ENCODE measurements at regions not wholly inside any gene's neighbourhood (a gene's known extent, or its start where the extent isn't known, plus 50 kb on each side); places are given as distances from the start of the nearest gene placed in this dataset.
"Not testable (repeated sequence)": the region's sequence is repeated elsewhere in the genome, so short reads cannot be mapped to it uniquely, and the experiment has no call there.

DNA sequence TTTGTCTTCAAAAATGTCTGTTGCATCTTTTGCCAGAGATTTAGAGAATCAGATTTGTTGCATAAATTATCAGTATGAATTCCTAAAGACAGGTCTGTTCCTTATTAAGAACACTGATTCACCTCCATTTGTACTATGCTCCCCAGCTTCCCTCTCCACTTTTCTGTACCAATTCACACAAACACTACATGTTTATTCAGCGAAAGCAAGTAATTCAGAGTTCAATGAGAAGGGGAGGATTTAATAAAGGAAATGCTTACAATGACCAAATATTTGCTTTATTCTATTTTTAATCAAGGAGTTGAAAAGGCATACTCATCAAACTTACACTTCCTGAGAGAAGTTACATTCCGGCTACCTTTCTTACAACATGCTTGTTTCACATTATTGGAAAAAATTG, 135.5 kb downstream of the NBPF8 start:
- DNase-seq (ENCODE audit: low spot score): not testable (repeated sequence)

- DNase-seq (ENCODE audit: low spot score): not testable (repeated sequence)
Measured at GRCh38 chr1:120552190-120552589, 137.4 kb downstream of the NBPF8 start.

DNA sequence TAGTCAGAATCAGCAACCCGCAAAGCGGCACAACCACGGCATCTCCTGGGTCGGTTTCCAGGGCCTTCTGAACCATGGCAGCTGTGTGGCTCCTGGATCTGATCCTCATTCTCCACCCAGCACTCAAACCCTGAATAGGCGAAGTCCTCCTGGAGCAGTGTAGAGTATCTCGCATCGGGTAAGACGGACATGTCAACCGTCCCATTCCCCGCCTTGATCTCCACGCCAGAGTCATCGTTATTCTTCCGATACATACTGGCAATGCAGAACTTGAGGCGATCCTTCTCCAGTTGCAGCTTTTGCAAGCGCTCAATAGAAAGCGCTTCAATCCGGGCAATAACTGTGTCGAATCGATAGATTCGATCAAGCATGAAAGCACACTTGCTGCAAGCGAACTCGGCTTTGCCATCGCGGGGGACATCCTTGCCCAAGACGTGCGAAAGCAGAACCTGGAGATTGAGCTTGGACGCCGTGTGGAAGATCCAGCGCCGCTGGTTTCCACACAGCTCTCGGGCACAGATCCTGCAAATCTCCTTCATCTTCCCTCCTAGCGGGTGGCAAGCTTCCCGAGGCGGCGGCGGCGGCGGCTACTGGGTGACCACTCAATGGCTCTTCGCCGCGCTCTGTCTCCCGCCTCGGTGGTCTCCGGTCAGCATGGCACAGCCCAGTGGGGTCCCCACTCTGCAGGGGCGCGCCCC, 142.9 kb downstream of the NBPF8 start:
- peak; percentile 0 for DNase-seq (ENCODE audit: low spot score)

- DNase-seq (ENCODE audit: low spot score): not testable (repeated sequence)
Measured at GRCh38 chr1:120558303-120559060, 143.6 kb downstream of the NBPF8 start.

DNA sequence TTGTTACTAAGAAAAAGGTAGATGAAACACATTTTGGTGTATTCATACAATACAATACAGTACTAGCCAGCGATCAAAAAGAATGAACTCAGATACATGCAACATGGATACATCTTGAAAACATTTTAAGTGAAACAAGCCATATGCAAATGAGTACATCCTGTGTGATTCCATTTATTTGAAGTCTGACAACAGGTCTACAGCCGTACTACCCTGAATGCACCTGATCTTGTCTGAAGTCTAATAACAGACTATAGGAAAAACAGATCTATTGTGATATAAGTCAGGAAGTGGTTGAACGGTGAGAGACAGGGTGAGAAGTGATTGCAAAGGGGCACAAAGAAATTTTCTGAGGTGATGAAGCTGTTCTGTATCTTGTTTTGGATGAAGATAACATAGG, 146.9 kb downstream of the NBPF8 start:
- DNase-seq (ENCODE audit: low spot score): not testable (repeated sequence)

DNA sequence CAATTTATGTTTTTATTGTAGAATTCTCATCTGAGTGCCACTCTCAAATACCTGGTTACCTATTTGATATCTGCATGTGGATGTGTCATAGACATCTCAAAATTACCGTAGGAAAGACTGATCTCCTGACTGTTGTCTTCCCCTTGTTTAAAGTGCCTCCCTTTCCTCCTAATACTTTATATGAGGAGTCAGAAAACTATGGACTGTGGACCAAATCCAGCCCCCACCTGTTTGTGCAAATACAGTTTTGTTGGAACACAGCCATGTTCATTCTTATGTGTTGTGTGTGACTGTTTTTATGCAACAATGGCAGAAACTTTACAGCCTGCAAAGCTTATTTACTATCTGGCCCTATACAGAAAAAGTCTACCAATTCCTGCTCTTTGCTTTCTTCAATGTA, 150.6 kb downstream of the NBPF8 start:
- DNase-seq (ENCODE audit: low spot score): not testable (repeated sequence)

GRCh38 chr1:120567620-120568019, 152.8 kb downstream of the NBPF8 start:
- not testable (repeated sequence) for DNase-seq (ENCODE audit: low spot score)

DNA sequence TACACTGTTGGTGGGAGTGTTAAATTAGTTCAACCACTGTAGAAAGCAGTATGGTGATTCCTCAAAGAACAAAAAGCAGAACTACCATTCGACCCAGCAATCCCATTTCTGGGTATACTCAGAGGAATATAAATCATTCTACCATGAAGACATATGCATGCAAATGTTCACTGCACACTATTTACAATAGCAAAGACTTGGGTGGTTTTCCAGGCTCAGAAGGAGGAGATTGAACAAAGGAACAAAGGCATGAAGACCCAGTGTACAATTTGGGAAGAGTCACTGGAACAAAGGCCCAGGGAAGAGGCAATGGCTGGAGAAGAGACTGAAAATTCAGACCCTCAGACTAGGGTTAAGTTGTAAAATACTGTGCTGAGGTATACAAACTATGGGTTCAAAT, 148.5 kb upstream of the NBPF26 start:
- DNase-seq (ENCODE audit: low spot score): not testable (repeated sequence)

DNA sequence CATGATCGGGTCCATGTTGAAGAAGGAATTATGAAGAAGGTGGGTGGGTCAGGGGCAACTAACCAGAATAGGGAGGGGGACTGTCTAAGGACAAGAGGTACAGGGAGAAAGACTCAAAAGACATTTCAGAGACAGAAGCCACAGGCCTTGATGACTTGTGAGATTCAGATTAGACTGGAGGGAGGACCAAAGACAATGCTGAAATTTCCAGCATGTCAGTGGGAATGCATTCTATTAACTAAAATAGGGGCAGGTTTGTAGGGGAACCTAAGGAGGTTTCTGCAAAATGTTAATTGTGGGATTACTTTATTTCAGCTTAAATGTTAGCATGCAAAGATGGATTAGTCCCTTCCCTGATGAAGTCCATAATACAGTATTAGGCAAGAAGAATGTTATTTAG, 141.6 kb upstream of the NBPF26 start:
- not testable (repeated sequence) for DNase-seq (ENCODE audit: low spot score)

GRCh38 chr1:120586053-120586452, 137.7 kb upstream of the NBPF26 start:
- not testable (repeated sequence) for DNase-seq (ENCODE audit: low spot score)

DNA sequence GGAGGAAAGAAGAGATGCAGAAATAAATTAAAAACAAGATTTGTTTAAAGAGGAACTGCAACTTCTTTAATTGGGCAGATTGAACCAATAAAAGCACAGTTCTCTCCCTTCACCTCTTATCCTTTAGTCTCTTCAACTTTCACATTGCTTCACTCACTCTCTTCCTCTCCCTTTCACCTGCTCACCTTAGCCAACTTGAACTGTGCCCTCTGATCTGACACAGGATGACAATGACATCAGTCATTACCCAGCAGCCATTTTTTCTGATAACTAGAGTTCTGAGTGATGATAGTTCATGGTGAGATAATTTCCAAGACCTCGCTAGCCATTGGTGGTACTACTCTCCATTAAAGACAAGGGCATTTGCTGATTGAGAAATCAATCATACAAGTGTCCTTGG, 134.9 kb upstream of the NBPF26 start:
- not testable (repeated sequence) for DNase-seq (ENCODE audit: low spot score)

DNA sequence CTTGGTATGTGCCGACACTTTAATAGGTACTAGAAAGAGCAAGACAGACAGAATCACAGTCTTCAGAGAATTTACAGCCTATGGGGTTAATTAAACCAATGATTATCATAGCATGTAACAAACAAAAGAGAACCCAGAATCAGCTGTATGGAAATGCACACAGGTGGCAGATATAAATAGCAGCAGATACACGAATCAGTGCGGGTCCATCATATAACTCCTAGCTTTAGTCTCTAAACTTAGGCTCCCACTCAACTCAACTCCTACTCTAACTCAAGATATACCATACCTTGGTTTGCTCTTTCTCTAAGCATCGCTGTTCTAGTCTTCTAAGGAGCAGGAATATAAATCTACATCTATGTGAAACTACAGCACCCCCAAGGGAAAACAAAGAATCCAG, 132.0 kb upstream of the NBPF26 start:
- DNase-seq (ENCODE audit: low spot score): not testable (repeated sequence)

- not testable (repeated sequence) for DNase-seq (ENCODE audit: low spot score)
Measured at GRCh38 chr1:120592943-120593342, 130.8 kb upstream of the NBPF26 start.

GRCh38 chr1:120593648-120594047, 130.1 kb upstream of the NBPF26 start:
- not testable (repeated sequence) for DNase-seq (ENCODE audit: low spot score)

DNA sequence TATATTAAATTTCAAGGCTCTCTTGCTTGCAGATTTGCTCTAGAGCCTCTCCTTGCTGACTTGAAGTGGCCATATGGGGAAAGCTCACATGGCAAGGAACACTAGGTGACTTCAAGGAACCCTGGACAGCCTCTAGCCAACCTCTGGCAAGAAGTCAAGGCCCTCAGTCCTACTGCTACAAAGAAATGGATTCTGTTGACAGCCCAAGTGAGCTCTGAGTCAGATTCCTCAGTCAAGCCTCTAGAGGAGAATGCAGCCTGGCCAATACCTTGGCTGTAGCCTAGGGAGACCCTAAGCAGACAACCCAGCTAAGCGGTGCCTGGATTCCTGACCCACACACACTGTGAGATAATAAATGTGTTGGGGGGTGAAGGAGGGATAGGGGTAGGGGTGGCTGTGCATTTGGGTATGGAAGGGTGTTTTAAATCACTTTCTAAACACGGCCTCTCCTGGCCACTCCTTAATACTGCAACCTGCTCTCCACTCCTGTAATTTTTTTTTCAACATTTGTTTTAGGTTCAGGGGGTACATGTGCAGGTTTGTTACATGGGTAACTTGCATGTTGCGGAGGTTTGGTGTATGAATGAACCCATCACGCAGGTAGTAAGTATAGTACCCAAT, 125.3 kb upstream of the NBPF26 start:
- not testable (repeated sequence) for DNase-seq (ENCODE audit: low spot score)

DNA sequence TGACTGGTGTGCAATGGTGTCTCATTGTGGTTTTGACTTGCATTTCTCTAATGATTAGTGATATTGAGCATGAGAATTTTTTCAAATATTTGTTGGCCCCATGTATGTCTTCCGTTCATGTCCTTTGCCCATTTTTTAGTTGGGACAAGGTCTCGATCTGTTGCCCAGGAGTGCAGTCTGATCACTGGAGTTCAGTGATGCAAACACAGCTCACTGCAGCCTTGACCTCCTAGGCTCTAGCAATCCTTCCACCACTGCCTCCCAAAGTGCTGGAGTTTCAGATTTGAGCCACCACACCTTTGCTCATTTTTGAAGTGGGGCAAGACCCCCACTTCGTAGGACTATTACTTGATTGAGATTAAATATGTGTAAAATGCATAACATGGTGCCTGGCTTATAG, 124.2 kb upstream of the NBPF26 start:
- not testable (repeated sequence) for DNase-seq (ENCODE audit: low spot score)

GRCh38 chr1:120600442-120601041, 123.2 kb upstream of the NBPF26 start:
- DNase-seq (ENCODE audit: low spot score): not testable (repeated sequence)

- DNase-seq (ENCODE audit: low spot score): not testable (repeated sequence)
Measured at GRCh38 chr1:120607882-120608281, 115.9 kb upstream of the NBPF26 start.

DNA sequence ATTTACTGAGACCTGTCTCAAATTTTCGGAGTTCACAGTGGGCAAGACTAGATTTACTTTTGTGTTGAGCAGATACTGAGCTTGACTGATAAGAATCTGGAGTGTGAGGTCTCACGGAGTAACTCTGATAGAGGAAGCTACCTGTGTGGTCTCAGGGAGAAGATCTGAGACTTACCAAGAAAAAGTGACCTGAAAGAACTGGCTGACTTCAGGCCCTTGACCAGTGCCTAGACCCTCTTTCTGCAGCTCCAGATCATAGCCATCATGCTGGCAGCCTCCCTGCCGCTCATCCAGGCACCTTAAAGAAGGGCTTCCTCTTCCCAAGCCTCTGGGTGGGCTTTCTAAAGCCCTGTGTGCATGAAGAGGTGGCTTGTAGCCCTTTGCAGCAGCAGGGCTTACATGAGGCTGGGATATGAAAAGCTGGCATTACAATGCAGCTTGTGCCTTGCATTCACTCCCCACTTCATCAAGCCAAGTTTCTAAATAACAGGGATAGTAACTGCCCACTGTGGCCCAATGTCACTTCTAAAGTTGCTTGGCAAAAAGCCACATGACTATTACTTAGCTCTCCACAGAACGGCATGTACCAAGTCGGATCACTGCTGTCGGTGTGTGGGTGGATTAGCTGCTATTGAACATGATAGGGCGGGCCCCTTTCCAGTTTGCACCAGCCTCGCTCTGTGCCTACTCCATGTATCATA, 115.3 kb upstream of the NBPF26 start:
- not testable (repeated sequence) for DNase-seq (ENCODE audit: low spot score)

GRCh38 chr1:120609015-120609573, 114.7 kb upstream of the NBPF26 start:
- DNase-seq (ENCODE audit: low spot score): not testable (repeated sequence)

DNA sequence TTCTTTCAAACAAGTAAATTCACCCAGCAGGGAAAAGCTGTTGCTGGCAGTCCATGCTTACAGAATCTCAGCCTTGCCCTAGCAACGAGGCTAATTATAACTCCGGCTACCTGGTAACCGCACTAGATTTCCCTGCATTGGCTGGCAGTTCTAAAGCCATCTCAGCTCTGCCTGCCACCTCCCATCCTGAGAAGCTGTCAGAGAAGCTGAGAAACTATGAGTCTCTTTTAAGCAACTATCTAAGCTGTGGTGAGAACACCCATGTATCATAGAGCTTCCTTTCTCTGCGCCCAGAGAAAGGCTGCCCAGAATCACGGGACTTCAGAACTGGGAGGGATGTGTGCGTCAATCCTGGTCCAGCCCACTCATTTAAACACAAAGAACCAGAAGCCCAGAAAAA, 113.9 kb upstream of the NBPF26 start:
- DNase-seq (ENCODE audit: low spot score): not testable (repeated sequence)
